GM12892 (cell line): ENCODE measurements at regions not wholly inside any gene's neighbourhood (a gene's known extent, or its start where the extent isn't known, plus 50 kb on each side); places are given as distances from the start of the nearest gene placed in this dataset.

Experiments used
- POLR2A ChIP-seq: IDR thresholded peaks from 2 replicates; pipeline ENCODE4 v1.6.1; 2011; ENCODE audit warnings: low read depth, low read length, control low read depth
- POLR2AphosphoS5 ChIP-seq: IDR thresholded peaks from 2 replicates; pipeline ENCODE4 v1.6.1; 2011; ENCODE audit warnings: low read depth, low read length, control low read depth
- TAF1 ChIP-seq: IDR thresholded peaks from 2 replicates; pipeline ENCODE4 v1.6.1; 2011; ENCODE audit warnings: low read depth, mild to moderate bottlenecking, control low read depth, low read length, borderline replicate concordance

DNA sequence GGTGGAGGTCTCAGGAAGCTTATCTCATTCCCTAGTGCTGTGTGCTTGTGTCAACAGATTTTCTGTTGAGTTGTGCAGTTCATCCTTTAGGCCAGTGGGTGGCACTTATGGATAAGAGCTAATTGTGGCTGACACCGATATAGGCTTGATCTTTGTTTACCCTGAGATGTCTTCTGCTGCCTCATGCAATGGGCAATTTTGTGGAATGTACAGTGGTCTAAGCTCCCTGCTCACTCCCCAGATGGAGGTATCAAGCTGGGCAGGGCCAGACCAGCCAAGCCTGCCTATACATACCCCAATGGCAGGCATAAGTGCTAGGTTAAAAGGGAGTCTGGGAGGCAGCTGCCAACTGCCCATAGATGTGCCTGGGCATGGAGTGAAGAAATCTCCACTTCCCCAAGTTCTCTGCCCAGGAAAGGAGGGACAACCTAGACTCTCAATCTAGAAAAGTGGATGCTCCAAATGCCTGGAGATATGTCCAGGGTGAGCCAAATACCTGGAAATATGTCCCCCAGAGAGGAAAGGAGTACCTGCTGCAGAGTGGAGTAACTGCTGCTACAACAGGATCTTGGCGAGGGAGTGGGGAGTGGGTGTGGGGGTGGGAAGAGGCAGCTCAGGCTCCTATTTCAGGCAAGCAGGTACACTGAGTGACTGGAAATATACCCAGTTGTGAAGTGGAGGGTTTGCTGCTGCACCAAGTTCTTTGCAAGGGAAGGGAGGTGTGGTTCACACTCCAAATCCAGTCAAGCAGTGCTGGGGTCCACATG lies 53.2 kb upstream of the ARG1 start:
- no peak for TF ChIP-seq POLR2A
- no peak for TF ChIP-seq POLR2AphosphoS5
- no peak for TF ChIP-seq TAF1
